Gastroesophageal sphincter (tissue), 3 donors: ENCODE measurements at regions not wholly inside any gene's neighbourhood (a gene's known extent, or its start where the extent isn't known, plus 50 kb on each side); places are given as distances from the start of the nearest gene placed in this dataset.

ENCODE experiments used
- EP300 ChIP-seq: sonication (generic); formaldehyde crosslinking; IDR thresholded peaks from one replicate; pipeline ENCODE4 v1.6.1; 2017; ENCODE audit warnings: antibody characterized with exemption, mild to moderate bottlenecking
- POLR2A ChIP-seq, 2 donors: fragments of 450-650 bp; IDR thresholded peaks; one replicate each; pipeline ENCODE4 v1.6.1; 2017; ENCODE audit warnings: antibody characterized with exemption in 2 of 2, mild to moderate bottlenecking in 2 of 2, moderate library complexity in 1 of 2
- TF ChIP-seq, protein P1 (sequence below), 4 experiments: fragments of 200-600 bp in 2 of 4; fragments of 450-650 bp in 2 of 4; sonication (generic) in 1 of 4; IDR thresholded peaks; one replicate each; pipeline ENCODE4 v1.5.1; 2017 to 2019; ENCODE audit warnings: antibody characterized with exemption in 4 of 4, mild to moderate bottlenecking in 2 of 4, moderate library complexity in 2 of 4

DNA sequence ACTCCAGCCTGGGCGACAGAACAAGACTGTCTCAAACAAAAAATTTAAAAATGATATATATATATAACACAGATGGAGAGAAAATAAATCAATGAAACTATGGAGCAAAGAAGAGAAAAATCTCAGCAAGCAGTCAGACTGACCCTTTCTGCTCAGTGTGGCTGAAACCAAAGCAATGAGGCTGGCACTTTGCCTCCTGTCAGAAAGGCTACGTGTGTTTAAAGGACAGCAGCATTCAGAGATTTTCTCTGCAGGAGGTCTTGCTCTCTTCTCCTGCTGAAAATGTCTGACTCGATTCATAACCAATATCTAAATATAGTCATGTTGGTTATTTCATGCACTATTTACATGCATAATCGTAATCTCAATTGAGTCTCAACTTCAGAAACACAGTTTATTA lies 527.0 kb upstream of the JARID2 start:
- TF ChIP-seq POLR2A (IDR thresholded peaks at IDR 0.05): no peak
- TF ChIP-seq, protein P1, sequence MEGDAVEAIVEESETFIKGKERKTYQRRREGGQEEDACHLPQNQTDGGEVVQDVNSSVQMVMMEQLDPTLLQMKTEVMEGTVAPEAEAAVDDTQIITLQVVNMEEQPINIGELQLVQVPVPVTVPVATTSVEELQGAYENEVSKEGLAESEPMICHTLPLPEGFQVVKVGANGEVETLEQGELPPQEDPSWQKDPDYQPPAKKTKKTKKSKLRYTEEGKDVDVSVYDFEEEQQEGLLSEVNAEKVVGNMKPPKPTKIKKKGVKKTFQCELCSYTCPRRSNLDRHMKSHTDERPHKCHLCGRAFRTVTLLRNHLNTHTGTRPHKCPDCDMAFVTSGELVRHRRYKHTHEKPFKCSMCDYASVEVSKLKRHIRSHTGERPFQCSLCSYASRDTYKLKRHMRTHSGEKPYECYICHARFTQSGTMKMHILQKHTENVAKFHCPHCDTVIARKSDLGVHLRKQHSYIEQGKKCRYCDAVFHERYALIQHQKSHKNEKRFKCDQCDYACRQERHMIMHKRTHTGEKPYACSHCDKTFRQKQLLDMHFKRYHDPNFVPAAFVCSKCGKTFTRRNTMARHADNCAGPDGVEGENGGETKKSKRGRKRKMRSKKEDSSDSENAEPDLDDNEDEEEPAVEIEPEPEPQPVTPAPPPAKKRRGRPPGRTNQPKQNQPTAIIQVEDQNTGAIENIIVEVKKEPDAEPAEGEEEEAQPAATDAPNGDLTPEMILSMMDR (IDR thresholded peaks at IDR 0.05): no peak
- TF ChIP-seq EP300: no peak
